Cerebellar cortex (tissue), 1 donor: ENCODE measurements at regions not wholly inside any gene's neighbourhood (a gene's known extent, or its start where the extent isn't known, plus 50 kb on each side); places are given as distances from the start of the nearest gene placed in this dataset.
A peak's percentile ranks its signal among the peaks of the same experiment; 100 is the strongest.

ENCODE experiments used
- DNase-seq: peaks from one replicate; pipeline ENCODE4 v3.0.0-alpha.2; 2015; ENCODE audit warnings: low spot score

DNA sequence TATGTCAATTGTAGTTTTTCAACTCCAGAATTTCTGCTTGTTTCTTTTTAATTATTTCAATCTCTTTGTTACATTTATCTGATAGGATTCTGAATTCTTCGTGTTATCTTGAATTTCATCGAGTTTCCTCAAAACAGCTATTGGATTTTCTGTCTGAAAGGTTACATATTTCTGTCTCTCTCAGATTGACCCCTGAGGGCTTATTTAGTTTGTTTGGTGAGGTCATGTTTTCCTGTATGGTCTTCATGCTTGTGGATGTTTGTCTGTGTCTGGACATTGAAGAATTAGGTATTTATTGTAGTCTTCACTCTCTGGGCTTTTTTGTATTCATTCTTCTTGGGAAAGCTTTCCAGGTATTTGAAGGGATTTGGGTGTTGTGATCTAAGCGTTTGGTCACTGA, 85.6 kb downstream of the SNAPC1 start:
- DNase-seq, result no peak

DNA sequence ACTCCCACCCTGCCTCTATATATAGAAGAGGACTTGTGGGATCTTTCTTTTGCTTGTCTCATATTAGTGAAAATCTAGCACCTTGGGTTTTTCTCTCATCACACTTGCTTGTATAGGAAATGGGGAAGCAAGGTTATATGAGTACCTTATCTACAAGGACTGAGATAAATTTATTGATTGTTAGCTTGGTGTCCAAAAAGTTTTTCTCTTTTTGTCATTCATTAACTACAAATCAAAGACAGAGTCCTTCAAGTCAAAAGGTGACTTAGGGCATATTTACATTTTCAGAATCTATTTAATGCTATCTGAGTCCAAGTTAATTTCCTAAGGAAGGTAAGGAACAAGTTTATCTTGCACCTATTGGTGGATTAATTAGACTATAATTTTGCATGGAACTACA, 92.7 kb downstream of the SNAPC1 start:
- no peak for DNase-seq

GRCh38 chr14:61860294-61860918, 98.2 kb downstream of the SNAPC1 start:
- DNase-seq, result peak; percentile 31

- no peak for DNase-seq
Measured at GRCh38 chr14:61861320-61861865, 99.2 kb downstream of the SNAPC1 start.

- DNase-seq, result no peak
Measured at GRCh38 chr14:61864329-61864898, 102.2 kb downstream of the SNAPC1 start.

- DNase-seq, result no peak
Measured at GRCh38 chr14:61866932-61867920, 105.0 kb downstream of the SNAPC1 start.

- DNase-seq, result no peak
Measured at GRCh38 chr14:61868846-61869245, 106.6 kb downstream of the SNAPC1 start.

GRCh38 chr14:61870163-61870562, 107.9 kb downstream of the SNAPC1 start:
- DNase-seq, result no peak

- DNase-seq, result no peak
Measured at GRCh38 chr14:61872452-61872851, 110.2 kb downstream of the SNAPC1 start.

DNA sequence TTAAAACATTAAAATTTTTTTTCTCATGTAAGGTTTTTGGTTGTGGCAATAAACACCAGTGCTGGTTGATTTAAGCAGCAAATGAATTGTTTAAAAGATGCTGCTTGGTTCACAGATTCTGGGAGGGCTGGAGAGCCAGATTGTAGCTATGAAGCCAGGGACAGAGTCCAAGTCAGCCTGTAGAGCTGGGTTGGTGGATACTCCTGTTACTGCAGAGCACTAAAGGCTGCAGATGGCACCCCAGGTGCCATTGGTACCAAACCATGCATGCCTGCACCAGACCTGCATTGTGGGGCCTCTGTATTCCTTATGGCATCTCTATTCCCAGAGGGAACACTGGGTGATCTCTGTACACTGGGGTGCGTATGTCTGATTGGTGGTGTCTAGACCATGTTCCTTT, 113.3 kb downstream of the SNAPC1 start:
- DNase-seq, result peak; percentile 98

DNA sequence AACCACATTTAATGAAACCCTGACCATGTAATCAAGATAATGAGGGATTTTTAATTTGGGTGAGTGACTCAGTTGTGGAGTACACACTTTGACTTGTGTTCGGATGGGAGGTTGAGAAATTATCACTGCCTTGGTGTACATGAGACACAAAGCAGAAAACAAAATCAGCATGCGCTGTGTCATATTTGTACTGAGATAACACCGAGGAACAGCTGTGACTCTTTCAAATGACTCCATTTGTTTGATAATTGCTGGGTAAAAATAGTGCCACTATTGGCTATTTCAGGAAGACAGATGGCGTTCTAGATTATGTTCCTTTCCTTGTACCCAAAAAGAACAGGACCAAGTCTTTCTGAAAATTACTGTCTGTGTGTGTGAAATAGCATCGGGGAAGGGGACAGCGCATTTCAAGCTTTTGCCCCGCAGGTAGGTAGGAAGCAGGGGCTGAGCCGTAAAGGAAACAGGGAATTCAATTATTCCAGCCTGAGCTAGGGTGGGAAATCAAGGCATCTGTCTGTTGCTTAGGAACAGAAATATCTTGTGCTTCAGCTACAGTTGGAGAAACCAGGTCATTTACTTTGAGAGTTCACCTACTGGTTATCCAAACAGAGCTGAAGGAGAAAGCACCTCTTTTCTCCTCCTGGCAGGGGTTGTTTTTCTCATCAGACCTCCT, 114.3 kb downstream of the SNAPC1 start:
- DNase-seq, result peak; percentile 97

GRCh38 chr14:61877035-61877390, 114.8 kb downstream of the SNAPC1 start:
- DNase-seq, result no peak

DNA sequence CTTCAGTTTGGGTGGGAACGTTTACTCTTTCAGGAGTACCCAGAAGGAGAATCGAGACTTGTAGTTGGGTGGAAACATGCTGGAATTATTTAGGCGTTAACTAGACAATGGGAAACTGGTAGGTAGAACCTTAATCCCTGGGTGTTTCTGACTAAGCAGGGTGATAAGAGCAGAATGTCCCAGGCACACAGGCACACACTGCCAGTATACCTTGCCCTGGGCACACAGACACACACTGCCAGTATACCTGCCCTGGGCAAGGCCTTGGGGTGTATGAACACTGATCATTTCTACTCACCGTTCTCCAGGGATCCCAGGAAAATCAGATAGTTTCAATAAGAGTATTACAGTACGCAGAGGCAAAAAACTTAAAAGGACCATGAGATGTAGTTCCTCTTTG, 115.5 kb downstream of the SNAPC1 start:
- DNase-seq, result no peak

GRCh38 chr14:61878931-61879330, 116.7 kb downstream of the SNAPC1 start:
- DNase-seq, result no peak

GRCh38 chr14:61881046-61881445, 118.8 kb downstream of the SNAPC1 start:
- DNase-seq, result no peak

DNA sequence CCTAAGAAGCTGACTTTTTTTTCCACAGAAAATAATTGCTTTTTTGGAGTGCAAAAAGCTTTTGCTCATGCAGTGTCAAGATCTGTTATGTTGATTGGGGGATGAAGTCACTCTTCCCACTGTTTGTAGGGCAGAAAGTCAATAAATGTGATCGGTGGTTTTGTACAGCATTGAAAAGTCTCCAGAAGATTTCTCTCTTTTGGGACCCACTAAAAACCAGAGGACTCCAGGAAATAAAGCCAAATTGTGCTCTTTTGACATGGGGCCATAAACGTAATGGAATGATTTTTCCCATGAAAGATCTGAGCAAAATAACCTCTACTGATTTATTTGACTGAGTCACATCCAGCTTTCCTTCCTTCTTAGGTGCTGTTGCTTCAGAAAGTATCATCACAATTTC, 122.5 kb downstream of the SNAPC1 start:
- no peak for DNase-seq

DNA sequence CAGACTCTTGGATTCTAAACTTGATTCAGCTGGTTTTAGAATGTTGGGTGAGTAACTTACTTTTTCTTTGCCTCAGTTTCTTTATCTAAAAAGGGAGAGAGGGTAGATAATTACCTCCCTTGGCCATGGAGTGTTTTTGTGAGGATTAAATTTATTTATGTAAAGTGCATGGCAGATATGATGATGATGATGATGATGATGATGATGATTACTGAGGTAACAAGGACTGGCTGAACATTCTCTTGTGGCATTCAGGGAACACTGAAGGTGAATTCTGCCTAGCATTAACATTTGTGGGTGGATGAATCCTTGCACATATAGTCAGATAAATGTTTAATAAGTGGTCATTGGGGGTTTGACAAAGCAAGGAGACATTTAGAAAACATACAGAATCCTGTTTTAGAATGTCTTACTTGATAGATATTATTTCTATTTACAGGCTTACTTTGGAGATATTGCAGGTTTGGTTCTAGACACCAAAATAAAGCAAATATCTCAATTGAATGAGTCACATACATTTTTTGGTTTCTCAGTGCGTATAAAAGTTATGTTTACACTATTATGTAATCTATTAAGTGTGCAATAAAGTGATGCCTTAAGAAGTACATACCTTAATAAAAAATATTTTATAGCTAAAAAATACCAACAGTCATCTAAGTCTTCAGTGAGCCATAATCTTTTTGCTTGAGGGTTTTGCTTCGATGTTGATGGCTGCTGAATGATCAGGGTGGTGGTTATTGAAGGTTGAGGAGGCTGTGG, 123.2 kb downstream of the SNAPC1 start:
- no peak for DNase-seq

DNA sequence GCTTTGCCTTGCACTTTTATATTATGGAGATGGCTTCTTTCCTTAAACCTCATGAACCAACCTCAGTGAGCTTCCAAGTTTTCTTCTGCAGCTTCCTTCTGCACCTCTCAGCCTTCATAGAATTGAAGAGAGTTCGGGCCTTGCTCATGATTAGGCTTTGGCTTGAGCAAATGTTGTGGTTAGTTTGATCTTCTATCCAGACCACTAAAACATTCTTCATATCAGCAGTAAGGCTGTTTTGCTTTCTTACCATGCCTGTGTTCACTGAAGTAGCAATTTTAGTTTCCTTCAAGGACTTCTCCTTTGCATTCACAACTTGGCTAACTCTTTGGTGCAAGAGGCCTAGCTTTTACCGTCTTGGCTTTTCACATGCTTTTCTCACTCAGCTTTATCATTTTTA, 125.4 kb downstream of the SNAPC1 start:
- no peak for DNase-seq

- DNase-seq, result no peak
Measured at GRCh38 chr14:61889914-61890351, 127.7 kb downstream of the SNAPC1 start.

DNA sequence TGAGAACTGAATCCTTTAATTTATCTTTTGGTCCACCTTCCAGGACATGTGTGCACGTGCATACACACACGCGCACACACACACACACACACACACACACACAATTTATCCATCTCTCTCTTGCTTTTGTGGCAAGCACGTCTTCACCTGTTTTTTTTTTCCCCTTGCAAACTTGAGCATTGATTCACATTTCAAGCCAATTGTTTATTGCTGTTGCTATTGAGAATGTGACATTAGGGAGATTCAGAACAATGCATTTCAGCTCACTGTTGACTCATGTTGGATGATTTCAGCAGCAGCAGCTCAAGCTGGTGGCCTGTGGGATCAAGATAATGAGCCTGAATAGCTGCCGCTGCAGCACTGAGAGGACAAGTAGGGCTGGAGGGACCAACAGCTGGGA, 128.9 kb downstream of the SNAPC1 start:
- no peak for DNase-seq

DNA sequence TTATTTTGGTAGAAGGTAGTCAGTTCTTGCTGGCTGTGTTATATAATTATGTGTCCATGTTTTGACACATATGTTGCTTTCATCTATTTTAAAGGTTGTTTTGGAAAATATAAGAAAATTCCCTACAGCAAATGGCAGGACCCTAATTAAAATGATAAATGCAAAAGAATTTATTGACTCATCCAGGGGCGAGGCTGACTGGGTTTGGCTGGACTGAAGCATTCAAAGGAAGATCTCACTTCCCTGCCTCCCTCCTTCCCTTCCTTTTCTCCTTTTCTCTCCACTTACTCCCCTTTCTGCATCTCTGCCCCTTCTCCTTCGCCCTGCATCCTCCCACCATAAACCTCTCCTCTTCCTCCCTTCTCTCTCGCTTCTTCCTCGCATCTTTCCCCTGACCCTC, 129.6 kb downstream of the SNAPC1 start:
- DNase-seq, result no peak
